Activated CD4-positive, alpha-beta memory T cell treated with anti-CD3 and anti-CD28 coated beads for 36 hours (primary cell): ENCODE measurements at regions not wholly inside any gene's neighbourhood (a gene's known extent, or its start where the extent isn't known, plus 50 kb on each side); places are given as distances from the start of the nearest gene placed in this dataset.

Experiments
- CTCF ChIA-PET: fragments of 350-600 bp; sonication (Branson Sonifier 250); formaldehyde crosslinking; loops from one replicate; lab custom pipeline; 2021; ENCODE audit warnings: antibody characterized with exemption, inconsistent platforms; lab: Charles Lee
- POLR2A ChIA-PET: fragments of 350-600 bp; sonication (Branson Sonifier 250); formaldehyde crosslinking; loops from one replicate; lab custom pipeline; 2021; ENCODE audit warnings: antibody characterized with exemption; lab: Charles Lee
- DNase-seq: peaks from one replicate; pipeline ENCODE4 v3.0.0-alpha.2; 2020
- H3K27ac Mint-ChIP-seq: one replicate; pipeline ENCODE4 v1.8.0; 2021; ENCODE audit warnings: mixed read lengths
- H3K27me3 Mint-ChIP-seq: one replicate; pipeline ENCODE4 v1.8.0; 2021; ENCODE audit warnings: mixed read lengths
- H3K36me3 Mint-ChIP-seq: one replicate; pipeline ENCODE4 v1.8.0; 2021; ENCODE audit warnings: mixed read lengths
- H3K4me1 Mint-ChIP-seq: one replicate; pipeline ENCODE4 v1.8.0; 2021; ENCODE audit warnings: low read depth, mixed read lengths
- H3K4me3 Mint-ChIP-seq: one replicate; pipeline ENCODE4 v1.8.0; 2021; ENCODE audit warnings: mild to moderate bottlenecking, mixed read lengths
- H3K9me3 Mint-ChIP-seq: one replicate; pipeline ENCODE4 v1.8.0; 2021; ENCODE audit warnings: mixed read lengths
- intact Hi-C: fragments of 100-400 bp; cut with micrococcal nuclease; formaldehyde crosslinking; loops from one replicate; pipeline ENCODE4 v1.15.1; 2023

DNA sequence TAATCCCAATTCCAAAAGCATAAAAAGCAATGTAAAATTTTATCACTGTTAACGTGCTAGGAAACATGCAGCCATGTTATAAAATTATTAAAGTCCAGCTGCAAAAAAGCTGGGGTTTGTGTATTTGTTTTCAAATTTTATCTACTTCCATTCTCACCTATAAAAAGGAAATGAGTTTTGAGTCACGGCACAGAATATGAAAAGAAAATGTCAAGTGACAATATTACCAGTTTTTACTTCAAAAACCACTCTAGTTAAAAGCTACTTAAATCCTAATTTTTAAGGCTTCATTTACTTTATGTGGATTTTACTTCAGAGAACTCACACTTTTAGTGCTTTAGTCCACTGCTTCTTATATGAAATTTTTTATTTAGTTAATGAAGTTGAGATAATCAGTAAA, 72.7 kb upstream of the IFNE start:
- no peak for DNase-seq
- H3K9me3 Mint-ChIP-seq, result no peaks in the 10 kb centered on the region
- intact Hi-C loops, result loop anchor here (5.0 to 10.0 kb wide), 3 partner anchors 50 to 232 kb away; no protein-coding TSS in a partner anchor
- peaks cover 31% of the 10 kb centered on the region for H3K27me3 Mint-ChIP-seq
- no peak overlapping the region for H3K4me3 Mint-ChIP-seq
- ChIA-PET CTCF (interaction anchor here (1.0 to 1.5 kb wide), 2 partner anchors 120 to 159 kb away, joined by 3 to 4 read pairs; no protein-coding TSS in a partner anchor), POLR2A (no interaction called here)
- no peak overlapping the region for H3K27ac Mint-ChIP-seq
- peaks cover 15% of the 10 kb centered on the region for H3K4me1 Mint-ChIP-seq
- no peaks in the 10 kb centered on the region for H3K36me3 Mint-ChIP-seq

DNA sequence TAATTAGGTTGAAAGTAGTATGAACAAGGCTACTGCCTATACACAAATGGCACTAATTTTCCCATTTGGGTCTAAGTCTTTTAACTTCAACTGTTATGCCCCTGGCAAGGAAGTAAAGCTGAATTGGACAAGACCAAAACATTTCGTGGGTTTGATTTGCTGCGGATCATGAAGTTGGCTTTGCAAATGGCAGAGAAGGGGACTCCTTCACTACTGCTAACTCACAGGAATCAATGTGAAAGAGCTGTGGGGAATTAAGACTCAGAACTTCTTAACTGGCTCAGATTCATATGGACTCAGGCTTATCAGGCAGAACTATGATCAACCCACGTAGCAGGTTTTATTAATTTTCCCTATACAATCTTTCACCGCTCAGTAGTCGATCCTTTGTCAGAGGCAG, 73.8 kb upstream of the IFNE start:
- intact Hi-C loops, result loop anchor here (5.0 to 10.0 kb wide), 3 partner anchors 51 to 231 kb away; no protein-coding TSS in a partner anchor
- Mint-ChIP-seq H3K36me3 (no peaks in the 10 kb centered on the region), H3K4me3 (no peak overlapping the region), H3K27me3 (peaks cover 37% of the 10 kb centered on the region), H3K4me1 (peaks cover 20% of the 10 kb centered on the region), H3K9me3 (no peaks in the 10 kb centered on the region), H3K27ac (no peak overlapping the region)
- ChIA-PET CTCF (interaction anchor here (0.6 kb wide), 1 partner anchor 101 kb away, joined by 3 read pairs; no protein-coding TSS in a partner anchor), POLR2A (no interaction called here)
- DNase-seq, result no peak

DNA sequence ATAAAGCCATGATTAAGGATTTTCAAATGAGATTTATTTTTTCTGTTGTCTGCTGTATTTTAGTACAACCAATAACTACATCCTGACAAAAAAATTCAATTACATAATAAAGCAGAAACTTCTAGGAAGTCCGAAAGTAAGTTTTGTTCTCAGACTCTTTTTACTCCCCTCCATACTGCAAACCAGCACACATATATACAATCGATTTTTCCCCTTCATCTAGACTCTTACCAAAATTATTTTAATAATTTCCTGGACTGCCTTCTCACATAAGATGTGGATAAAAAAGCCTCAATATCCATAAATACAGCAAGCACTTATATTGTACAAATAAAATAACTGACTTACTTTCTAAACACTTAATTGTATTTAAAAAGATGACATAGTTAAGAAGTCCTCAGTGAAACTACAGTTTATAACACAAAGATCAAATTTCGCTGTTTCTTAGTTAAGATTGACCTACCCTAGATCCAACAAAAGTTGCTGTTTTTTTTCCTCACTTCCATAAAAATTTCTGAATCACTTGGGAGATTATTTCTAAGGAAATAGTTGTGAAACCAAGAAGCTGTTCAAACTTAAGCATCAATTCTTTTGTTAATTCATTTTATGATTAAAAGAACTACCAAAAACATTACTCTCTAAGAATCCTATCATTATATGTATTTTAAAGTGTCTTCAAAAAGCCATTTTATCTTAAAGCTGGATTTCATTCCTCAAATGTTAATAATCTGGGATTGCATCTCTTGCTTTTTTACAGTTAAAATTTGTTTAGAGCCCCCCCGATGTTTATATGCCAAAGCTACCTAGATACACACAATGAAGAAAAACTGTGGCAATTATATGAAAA, 74.7 kb upstream of the IFNE start:
- ChIA-PET CTCF (interaction anchor here (0.6 kb wide), 1 partner anchor 100 kb away, joined by 3 read pairs; no protein-coding TSS in a partner anchor), POLR2A (no interaction called here)
- DNase-seq, result no peak
- intact Hi-C loops, result loop anchor here (5.0 to 10.0 kb wide), 3 partner anchors 52 to 230 kb away; no protein-coding TSS in a partner anchor
- Mint-ChIP-seq H3K27me3 (peaks cover 37% of the 10 kb centered on the region), H3K9me3 (no peaks in the 10 kb centered on the region), H3K36me3 (no peaks in the 10 kb centered on the region), H3K27ac (no peak overlapping the region), H3K4me3 (no peak overlapping the region), H3K4me1 (peaks cover 20% of the 10 kb centered on the region)

DNA sequence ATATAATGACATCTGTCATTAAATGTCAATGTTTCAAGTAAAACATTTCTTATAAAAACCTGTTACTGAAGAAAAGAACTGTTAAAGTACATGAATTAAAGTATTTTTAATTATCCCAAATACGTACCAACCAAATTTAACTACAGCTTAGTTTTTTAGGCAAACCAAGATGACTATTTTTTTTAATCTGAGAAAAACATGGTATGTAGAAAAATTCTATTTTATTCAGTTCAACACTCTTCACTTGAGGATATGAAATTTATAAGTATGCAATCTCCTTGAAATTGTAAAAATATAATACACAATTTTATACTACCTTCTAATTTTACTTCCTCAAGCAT, 75.3 kb upstream of the IFNE start:
- Mint-ChIP-seq H3K4me1 (peaks cover 20% of the 10 kb centered on the region), H3K9me3 (no peaks in the 10 kb centered on the region), H3K27me3 (peaks cover 34% of the 10 kb centered on the region), H3K27ac (no peak overlapping the region), H3K36me3 (no peaks in the 10 kb centered on the region), H3K4me3 (no peak overlapping the region)
- no peak for DNase-seq
- ChIA-PET POLR2A (no interaction called here), CTCF (no interaction called here)
- intact Hi-C loops, result loop anchor here (5.0 to 10.0 kb wide), 3 partner anchors 53 to 230 kb away; no protein-coding TSS in a partner anchor

DNA sequence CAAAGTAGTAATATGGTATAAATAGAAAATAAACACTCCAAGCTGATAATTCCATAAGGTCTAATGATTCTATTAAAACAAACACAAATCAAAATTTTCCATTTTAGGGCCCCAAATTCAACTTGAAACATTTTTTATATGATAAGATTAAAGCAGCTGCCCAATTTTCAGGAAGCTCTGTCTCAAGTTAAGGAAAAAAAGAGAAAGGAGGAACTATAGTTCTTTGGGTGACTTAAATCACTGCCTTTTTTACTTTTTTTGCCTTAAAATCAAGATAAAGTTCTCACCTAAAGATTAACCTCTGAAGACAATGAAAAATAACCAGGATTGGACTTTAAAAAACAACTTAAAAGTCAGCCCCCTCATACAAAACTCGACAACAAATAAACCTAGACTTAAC, 76.0 kb upstream of the IFNE start:
- DNase-seq, result no peak
- Mint-ChIP-seq H3K4me3 (peak overlapping the region; percentile 85), H3K27me3 (peaks cover 34% of the 10 kb centered on the region), H3K4me1 (peaks cover 20% of the 10 kb centered on the region), H3K36me3 (no peaks in the 10 kb centered on the region), H3K9me3 (no peaks in the 10 kb centered on the region), H3K27ac (no peak overlapping the region)
- CTCF ChIA-PET, result interaction anchor here (0.9 to 2.0 kb wide), 2 partner anchors 229 to 305 kb away, joined by 3 to 5 read pairs; no protein-coding TSS in a partner anchor
- intact Hi-C loops, result loop anchor here (2.0 to 10.0 kb wide), 4 partner anchors 19 to 231 kb away; no protein-coding TSS in a partner anchor
- POLR2A ChIA-PET, result no interaction called here

DNA sequence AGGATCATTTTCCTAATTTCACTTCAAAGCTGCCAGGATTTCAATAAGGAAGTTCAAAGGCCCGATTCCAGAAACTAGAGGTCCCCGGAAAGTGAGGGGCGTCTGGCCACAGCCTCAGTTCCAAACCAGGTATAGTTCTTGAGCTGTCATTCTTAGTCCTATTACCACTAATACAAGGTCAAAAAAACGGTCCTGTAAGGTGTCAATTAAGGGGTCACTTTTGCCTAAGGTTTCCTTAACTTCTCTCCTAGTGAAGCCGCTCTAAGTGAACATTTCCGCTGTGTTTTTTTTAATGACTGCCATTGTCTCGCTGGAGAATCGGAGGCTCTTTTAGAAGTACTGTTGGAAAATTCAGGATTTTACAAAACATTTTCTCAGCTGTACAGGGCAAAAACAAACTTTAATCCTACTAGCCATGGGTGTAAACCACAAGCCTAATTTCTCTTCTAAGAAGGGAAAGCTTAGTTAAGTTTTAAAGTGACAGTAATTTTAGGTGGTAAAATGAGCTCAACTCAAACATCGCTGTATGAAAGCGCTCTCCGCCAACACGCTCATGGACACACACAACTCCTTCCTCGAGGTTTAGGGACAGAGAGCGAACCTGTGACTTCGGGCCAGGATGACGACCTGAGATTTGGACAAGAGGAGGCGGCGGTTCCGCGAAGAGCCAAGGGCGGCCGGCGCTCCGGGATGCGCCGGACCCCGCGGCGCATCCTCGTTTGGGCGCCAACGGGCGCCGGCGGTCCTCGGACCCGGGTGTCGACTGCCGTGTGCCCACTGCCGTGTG, 76.7 kb upstream of the IFNE start:
- peak; percentile 14 for DNase-seq
- intact Hi-C loops, result loop anchor here (2.0 to 10.0 kb wide), 4 partner anchors 18 to 232 kb away; no protein-coding TSS in a partner anchor
- peaks cover 22% of the 10 kb centered on the region for H3K4me1 Mint-ChIP-seq

DNA sequence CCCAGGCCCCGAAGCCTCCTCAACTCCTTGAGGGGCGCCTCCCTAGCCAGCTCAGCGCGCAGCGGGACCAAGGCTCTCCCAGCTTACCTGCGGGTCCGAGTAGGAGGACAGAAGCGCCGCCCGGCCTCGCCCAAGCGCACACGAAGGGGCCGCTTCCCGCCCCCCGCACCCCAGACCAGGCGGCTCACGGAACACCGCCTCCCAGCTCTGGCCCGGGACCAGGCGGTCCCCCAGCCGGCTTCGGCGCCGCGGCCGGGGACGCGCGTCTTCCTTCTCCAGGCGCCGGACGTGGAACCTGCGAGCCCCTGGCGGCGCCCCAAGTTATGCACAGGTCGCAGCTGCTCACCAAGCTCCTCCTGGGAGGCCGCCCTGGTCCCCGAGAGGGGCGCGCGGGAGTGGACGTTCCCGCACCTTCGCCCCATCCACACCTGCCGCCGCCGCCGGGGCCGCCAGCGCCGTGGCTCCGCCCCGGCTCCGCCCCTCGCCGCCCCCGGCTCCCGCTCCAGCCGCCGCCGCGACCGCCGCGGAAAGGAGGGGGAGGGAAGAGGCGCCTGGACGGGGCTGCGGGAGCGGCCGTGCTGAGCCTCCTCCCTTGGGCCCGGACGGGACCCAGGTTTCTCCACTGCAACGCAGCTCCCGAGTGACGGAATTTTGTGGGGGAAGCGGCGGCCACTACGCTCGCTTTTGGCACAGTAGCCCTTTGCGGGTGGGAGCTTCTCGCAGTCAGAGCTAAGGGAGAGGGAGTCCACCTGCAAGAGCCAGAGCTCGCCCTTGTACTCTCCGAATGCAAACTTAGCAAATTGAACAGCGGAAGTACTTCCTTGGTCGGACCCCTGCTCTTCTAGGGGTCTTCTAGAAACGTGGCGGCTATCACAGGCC, 77.5 kb upstream of the IFNE start:
- ChIA-PET CTCF (interaction anchor here (0.7 to 2.0 kb wide), 8 partner anchors 8 to 228 kb away, joined by 3 to 12 read pairs (median 4); no protein-coding TSS in a partner anchor), POLR2A (interaction anchor here (0.9 kb wide), 1 partner anchor 55 kb away, joined by 4 read pairs; no protein-coding TSS in a partner anchor)
- H3K36me3 Mint-ChIP-seq, result no peaks in the 10 kb centered on the region
- H3K27ac Mint-ChIP-seq, result no peak overlapping the region
- H3K4me1 Mint-ChIP-seq, result peaks cover 27% of the 10 kb centered on the region
- no peaks in the 10 kb centered on the region for H3K9me3 Mint-ChIP-seq
- peak; percentile 54 for DNase-seq
- peak overlapping the region; percentile 85 for H3K4me3 Mint-ChIP-seq
- peaks cover 37% of the 10 kb centered on the region for H3K27me3 Mint-ChIP-seq
- intact Hi-C loops, result loop anchor here (2.0 to 10.0 kb wide), 4 partner anchors 17 to 232 kb away; no protein-coding TSS in a partner anchor

More for the DNA sequence above, 76.7 kb upstream of the IFNE start:
- H3K36me3 Mint-ChIP-seq, result no peaks in the 10 kb centered on the region
- ChIA-PET POLR2A (no interaction called here), CTCF (interaction anchor here (0.6 to 2.0 kb wide), 8 partner anchors 14 to 305 kb away, joined by 3 to 12 read pairs (median 4); no protein-coding TSS in a partner anchor)
- H3K4me3 Mint-ChIP-seq, result peak overlapping the region; percentile 85
- H3K27me3 Mint-ChIP-seq, result peaks cover 34% of the 10 kb centered on the region
- peak overlapping the region; percentile 25 for H3K27ac Mint-ChIP-seq
- H3K9me3 Mint-ChIP-seq, result no peaks in the 10 kb centered on the region

DNA sequence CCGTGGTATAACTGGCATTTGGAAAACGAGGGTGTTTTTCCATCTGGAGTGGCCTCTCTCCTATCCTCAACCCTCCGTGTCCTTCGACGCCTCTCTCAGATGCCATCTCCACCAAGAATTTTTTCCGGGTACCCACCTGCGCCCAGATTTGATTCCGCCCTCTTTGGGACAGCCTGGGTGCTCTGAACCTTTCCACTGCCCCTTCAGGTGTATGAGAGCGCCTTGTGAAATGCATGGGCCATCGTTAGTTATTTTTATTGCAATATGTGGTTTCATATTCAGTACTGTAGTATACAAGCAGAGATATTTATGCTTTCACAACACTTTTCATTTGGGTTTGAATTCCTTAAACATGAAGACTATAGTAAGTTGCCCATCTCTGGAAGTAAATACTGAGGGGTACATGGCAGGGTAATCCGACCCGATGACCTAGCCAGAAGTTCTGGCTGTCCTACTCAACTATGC, 78.2 kb upstream of the IFNE start:
- intact Hi-C loops, result no loop called here
- ChIA-PET CTCF (interaction anchor here (0.9 to 1.9 kb wide), 3 partner anchors 12 to 126 kb away, joined by 3 to 12 read pairs (median 3); no protein-coding TSS in a partner anchor), POLR2A (interaction anchor here (0.9 kb wide), 1 partner anchor 56 kb away, joined by 4 read pairs; no protein-coding TSS in a partner anchor)
- H3K4me3 Mint-ChIP-seq, result peak overlapping the region; percentile 66
- no peak overlapping the region for H3K27ac Mint-ChIP-seq
- no peaks in the 10 kb centered on the region for H3K36me3 Mint-ChIP-seq
- no peak for DNase-seq
- no peaks in the 10 kb centered on the region for H3K9me3 Mint-ChIP-seq
- H3K27me3 Mint-ChIP-seq, result peaks cover 35% of the 10 kb centered on the region
- H3K4me1 Mint-ChIP-seq, result peaks cover 27% of the 10 kb centered on the region

DNA sequence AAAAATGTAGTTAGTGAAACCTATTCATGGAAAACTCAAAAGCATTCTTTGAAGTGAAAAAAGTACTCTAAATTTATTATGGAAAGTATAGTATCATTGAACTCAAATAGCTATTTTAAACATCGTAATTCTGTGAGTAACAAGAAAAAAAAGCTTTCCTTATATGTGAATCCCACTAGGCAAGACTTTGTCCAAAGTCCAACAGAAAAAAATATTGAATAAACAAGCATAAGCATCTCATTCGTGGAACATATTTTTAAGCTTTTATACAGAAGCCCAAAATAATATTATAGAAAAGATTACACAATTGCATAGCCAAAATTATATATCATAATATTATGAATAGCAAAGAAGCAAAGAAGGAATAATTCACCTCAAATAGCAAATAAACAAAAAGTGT, 79.4 kb upstream of the IFNE start:
- no peaks in the 10 kb centered on the region for H3K36me3 Mint-ChIP-seq
- no peak for DNase-seq
- H3K9me3 Mint-ChIP-seq, result no peaks in the 10 kb centered on the region
- no peak overlapping the region for H3K27ac Mint-ChIP-seq
- H3K4me1 Mint-ChIP-seq, result peaks cover 27% of the 10 kb centered on the region
- no peak overlapping the region for H3K4me3 Mint-ChIP-seq
- ChIA-PET CTCF (interaction anchor here (0.6 kb wide), 1 partner anchor 232 kb away, joined by 3 read pairs; no protein-coding TSS in a partner anchor), POLR2A (no interaction called here)
- intact Hi-C loops, result no loop called here
- peaks cover 33% of the 10 kb centered on the region for H3K27me3 Mint-ChIP-seq

DNA sequence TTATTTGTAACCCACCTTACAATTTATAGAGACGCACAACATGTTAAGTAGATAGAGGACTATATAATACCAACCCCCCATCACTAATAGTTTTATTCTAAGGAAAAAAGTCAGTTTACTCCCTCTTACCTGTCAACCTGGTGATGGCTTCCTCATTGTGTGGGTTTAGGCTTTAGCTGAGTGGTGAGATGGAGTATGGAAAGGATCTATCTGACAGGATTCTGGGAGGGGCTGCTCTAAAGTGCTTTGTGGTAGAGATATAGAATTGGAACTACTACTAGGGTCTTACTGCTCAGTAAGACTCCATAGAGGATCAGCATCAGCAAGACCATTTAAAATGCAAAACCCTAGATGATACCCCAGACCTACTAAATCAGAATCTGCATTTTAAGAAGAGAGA, 82.1 kb upstream of the IFNE start:
- Mint-ChIP-seq H3K27me3 (peaks cover 18% of the 10 kb centered on the region), H3K9me3 (no peaks in the 10 kb centered on the region), H3K27ac (no peak overlapping the region), H3K4me1 (peaks cover 12% of the 10 kb centered on the region), H3K36me3 (no peaks in the 10 kb centered on the region), H3K4me3 (no peak overlapping the region)
- no peak for DNase-seq
- ChIA-PET CTCF (no interaction called here), POLR2A (no interaction called here)
- intact Hi-C loops, result no loop called here

DNA sequence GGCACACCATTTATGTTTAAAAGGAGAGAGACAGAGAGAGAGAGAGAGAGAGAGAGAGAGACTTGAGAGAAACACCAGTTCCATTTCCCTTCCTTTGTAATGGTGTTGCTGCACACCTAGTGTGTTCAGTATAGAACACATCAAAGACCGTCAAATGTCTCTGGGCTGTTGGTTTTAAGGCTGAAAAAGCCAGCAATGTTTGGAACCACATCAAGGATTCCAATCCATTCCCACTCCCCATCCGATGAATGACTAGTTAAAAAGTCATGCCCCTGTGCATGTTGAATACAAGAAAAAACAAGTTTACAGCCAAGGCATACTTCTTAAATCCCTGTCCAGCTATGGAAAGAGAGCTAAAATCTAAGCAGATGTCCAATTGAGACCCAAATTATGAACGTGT, 83.0 kb upstream of the IFNE start:
- no peak for DNase-seq
- H3K27me3 Mint-ChIP-seq, result peaks cover 18% of the 10 kb centered on the region
- CTCF ChIA-PET, result no interaction called here

More for the DNA sequence above, 83.0 kb upstream of the IFNE start:
- Mint-ChIP-seq H3K4me3 (no peak overlapping the region), H3K9me3 (no peaks in the 10 kb centered on the region), H3K36me3 (no peaks in the 10 kb centered on the region), H3K4me1 (peaks cover 12% of the 10 kb centered on the region), H3K27ac (no peak overlapping the region)
- intact Hi-C loops, result no loop called here
- POLR2A ChIA-PET, result no interaction called here
